OCI-LY7 (cell line): ENCODE measurements at regions not wholly inside any gene's neighbourhood (a gene's known extent, or its start where the extent isn't known, plus 50 kb on each side); places are given as distances from the start of the nearest gene placed in this dataset.
"Not testable (repeated sequence)": the region's sequence is repeated elsewhere in the genome, so short reads cannot be mapped to it uniquely, and the experiment has no call there.

ENCODE experiments used
- BruUV-seq: library from RNA; stranded (reverse); fragments of 400-500 nt; replicated peaks from 2 replicates; lab custom pipeline; 2021; lab: Mats Ljungman, UMichigan
- CTCF ChIA-PET: fragments of 300-600 bp; sonication (Branson Sonifier 250); formaldehyde crosslinking; loops from one replicate; lab custom pipeline; 2022; ENCODE audit warnings: antibody characterized with exemption; ENCODE audit not compliant: unreplicated experiment; lab: Charles Lee
- POLR2A ChIA-PET: fragments of 300-600 bp; sonication (Branson Sonifier 250); formaldehyde crosslinking; loops from one replicate; lab custom pipeline; 2022; ENCODE audit warnings: antibody characterized with exemption; lab: Charles Lee
- DNase-seq: peaks from one replicate; pipeline ENCODE4 v3.0.0-alpha.2; 2015; ENCODE audit warnings: low spot score
- H2AFZ ChIP-seq: fragments of 200-600 bp; sonication (generic), shearing (Covaris generic); 2 replicates; pipeline ENCODE4 v1.6.1; 2014; ENCODE audit warnings: mild to moderate bottlenecking, antibody characterized with exemption, low read length, moderate library complexity
- H3K27ac ChIP-seq: fragments of 200-600 bp; sonication (generic); 2 replicates; pipeline ENCODE4 v1.5.1; 2014; ENCODE audit warnings: mixed run types, low read depth, mild to moderate bottlenecking, moderate library complexity, low read length, inconsistent platforms; ENCODE audit not compliant: poor library complexity, severe bottlenecking
- H3K36me3 ChIP-seq: fragments of 200-600 bp; sonication (generic); 2 replicates; pipeline ENCODE4 v1.6.1; 2014; ENCODE audit warnings: mild to moderate bottlenecking, antibody characterized with exemption, low read length, moderate library complexity, mixed read lengths; ENCODE audit not compliant: insufficient read depth
- H3K4me1 ChIP-seq: fragments of 200-600 bp; sonication (generic); 2 replicates; pipeline ENCODE4 v1.5.1; 2014; ENCODE audit warnings: mild to moderate bottlenecking, low read length; ENCODE audit not compliant: insufficient read depth, poor library complexity, severe bottlenecking
- H3K4me2 ChIP-seq: fragments of 200-600 bp; sonication (generic); 2 replicates; pipeline ENCODE4 v1.6.1; 2014; ENCODE audit warnings: mild to moderate bottlenecking, low read length
- H3K4me3 ChIP-seq: fragments of 200-600 bp; sonication (generic); 2 replicates; pipeline ENCODE4 v1.5.1; 2014; ENCODE audit warnings: mild to moderate bottlenecking, low read depth, low read length; ENCODE audit not compliant: poor library complexity, severe bottlenecking
- H3K79me2 ChIP-seq: fragments of 200-600 bp; sonication (generic); 2 replicates; pipeline ENCODE4 v1.6.1; 2016; ENCODE audit warnings: low read depth, mild to moderate bottlenecking, low read length, moderate library complexity, mixed read lengths; ENCODE audit not compliant: insufficient read depth
- H3K9me2 ChIP-seq: fragments of 200-600 bp; sonication (generic); 2 replicates; pipeline ENCODE4 v1.6.1; 2016; ENCODE audit warnings: mild to moderate bottlenecking, low read length, mixed read lengths; ENCODE audit not compliant: insufficient read depth
- H3K9me3 ChIP-seq: fragments of 200-600 bp; sonication (generic); 2 replicates; pipeline ENCODE4 v1.6.1; 2014; ENCODE audit warnings: mild to moderate bottlenecking, mixed run types, low read length, mixed read lengths
- H4K20me1 ChIP-seq: fragments of 200-600 bp; sonication (generic); 2 replicates; pipeline ENCODE4 v1.6.1; 2014; ENCODE audit warnings: mild to moderate bottlenecking, antibody characterized with exemption, low read length, moderate library complexity, mixed read lengths; ENCODE audit not compliant: insufficient read depth
- CTCF ChIP-seq: fragments of 200-600 bp; sonication (generic); conservative IDR thresholded peaks from 2 replicates; pipeline ENCODE4 v1.5.1; 2014; ENCODE audit warnings: mild to moderate bottlenecking, antibody characterized with exemption, low read length, moderate library complexity, mixed read lengths
- EZH2phosphoT487 ChIP-seq: fragments of 200-600 bp; sonication (generic); IDR thresholded peaks from 2 replicates; pipeline ENCODE4 v1.6.1; 2018; ENCODE audit warnings: low read depth, borderline replicate concordance, mild to moderate bottlenecking, mixed run types, antibody characterized with exemption, low read length, moderate library complexity, mixed read lengths
- intact Hi-C: fragments of 100-400 bp; cut with micrococcal nuclease; formaldehyde crosslinking; loops from one replicate; pipeline ENCODE4 v1.10.0; 2022; ENCODE audit not compliant: unreplicated experiment

- no peak overlapping the region for H3K27ac ChIP-seq
- H3K4me2 ChIP-seq, result no peak overlapping the region
- no peaks in the 10 kb centered on the region for H3K79me2 ChIP-seq
- ChIA-PET POLR2A (no interaction called here), CTCF (no interaction called here)
- TF ChIP-seq CTCF (no peak), EZH2phosphoT487 (no peak)
- no peak overlapping the region for H2AFZ ChIP-seq
- H3K36me3 ChIP-seq, result no peaks in the 10 kb centered on the region
- no peaks in the 10 kb centered on the region for H3K9me3 ChIP-seq
- BruUV-seq, result no TSS peak
- H3K4me1 ChIP-seq, result no peaks in the 10 kb centered on the region
- no peaks in the 10 kb centered on the region for H3K9me2 ChIP-seq
- DNase-seq, result no peak
- intact Hi-C loops, result no loop called here
- H4K20me1 ChIP-seq, result no peaks in the 10 kb centered on the region
- no peak overlapping the region for H3K4me3 ChIP-seq
Measured at GRCh38 chrX:101823236-101823635, 108.6 kb downstream of the ZMAT1 start.

- intact Hi-C loops, CTCF ChIA-PET, BruUV-seq: not testable (repeated sequence)
Measured at GRCh38 chrX:101817739-101818138, 114.1 kb downstream of the ZMAT1 start.

DNA sequence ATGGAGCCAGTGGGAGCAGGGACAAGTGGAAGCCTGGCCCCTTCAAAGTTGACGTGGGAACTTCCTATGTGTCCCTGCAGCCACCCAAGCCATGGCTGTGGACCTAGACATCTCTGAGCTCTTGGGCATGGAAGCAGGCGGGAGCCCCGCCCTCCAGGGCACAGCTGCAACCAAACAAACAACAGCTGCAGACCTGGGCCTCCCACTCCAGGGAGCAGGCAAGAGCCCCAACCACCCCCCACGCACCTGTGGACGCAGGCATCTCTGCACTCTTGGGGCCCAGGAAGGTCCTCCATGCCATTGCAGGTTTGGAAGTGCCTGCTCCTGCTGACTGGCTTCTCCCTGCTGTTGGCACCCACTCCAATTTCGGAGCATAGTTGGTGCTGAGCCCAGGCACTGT, 118.6 kb downstream of the ZMAT1 start:
- Histone ChIP-seq H3K9me3 (no peaks in the 10 kb centered on the region), H3K4me3 (no peak overlapping the region), H4K20me1 (no peaks in the 10 kb centered on the region), H3K27ac (no peak overlapping the region), H3K9me2 (no peaks in the 10 kb centered on the region), H3K4me1 (no peaks in the 10 kb centered on the region), H3K79me2 (no peaks in the 10 kb centered on the region), H3K4me2 (no peak overlapping the region), H3K36me3 (no peaks in the 10 kb centered on the region), H2AFZ (no peak overlapping the region)
- POLR2A ChIA-PET, result no interaction called here
- intact Hi-C loops, result no loop called here
- TF ChIP-seq EZH2phosphoT487, result no peak
- no peak for TF ChIP-seq CTCF
- CTCF ChIA-PET, result no interaction called here
- no peak for DNase-seq
- BruUV-seq, result no TSS peak

More at GRCh38 chrX:101817739-101818138, 114.1 kb downstream of the ZMAT1 start:
- H3K27ac ChIP-seq, POLR2A ChIA-PET, H3K79me2 ChIP-seq, H3K9me2 ChIP-seq, H3K4me2 ChIP-seq, H3K36me3 ChIP-seq, H3K9me3 ChIP-seq, DNase-seq, H4K20me1 ChIP-seq, H3K4me1 ChIP-seq, H3K4me3 ChIP-seq, H2AFZ ChIP-seq: not testable (repeated sequence)
